WTC11 (cell line): ENCODE measurements at regions not wholly inside any gene's neighbourhood (a gene's known extent, or its start where the extent isn't known, plus 50 kb on each side); places are given as distances from the start of the nearest gene placed in this dataset.

Source experiments
- ATAC-seq: fragments of 200-7000 bp; cut with Tn5 transposase; 2 replicates; pipeline ENCODE4 v1.10.0; 2021; ENCODE audit warnings: mild to moderate bottlenecking, moderate library complexity
- CTCF ChIA-PET: fragments of 300-600 bp; sonication (Branson Sonifier 250); formaldehyde crosslinking; loops from one replicate; lab custom pipeline; 2021; ENCODE audit warnings: antibody characterized with exemption; lab: Charles Lee
- POLR2A ChIA-PET: fragments of 350-600 bp; sonication (Branson Sonifier 250); formaldehyde crosslinking; loops from one replicate; lab custom pipeline; 2021; ENCODE audit warnings: antibody characterized with exemption; lab: Charles Lee
- DNase-seq: peaks from one replicate; pipeline ENCODE4 v3.0.0; 2021; ENCODE audit warnings: low spot score
- H3K27ac Mint-ChIP-seq: 2 replicates; pipeline ENCODE4 v1.8.0; 2021; ENCODE audit warnings: mixed read lengths
- H3K27me3 Mint-ChIP-seq: 2 replicates; pipeline ENCODE4 v1.8.0; 2021; ENCODE audit warnings: low read depth, mild to moderate bottlenecking, moderate library complexity, mixed read lengths
- H3K36me3 Mint-ChIP-seq: 2 replicates; pipeline ENCODE4 v1.8.0; 2021; ENCODE audit warnings: mixed read lengths
- H3K4me1 Mint-ChIP-seq: 2 replicates; pipeline ENCODE4 v1.8.0; 2022; ENCODE audit warnings: mixed read lengths
- H3K4me3 Mint-ChIP-seq: 2 replicates; pipeline ENCODE4 v1.8.0; 2021; ENCODE audit warnings: mild to moderate bottlenecking, moderate library complexity, mixed read lengths
- H3K9me3 Mint-ChIP-seq: 2 replicates; pipeline ENCODE4 v1.8.0; 2021; ENCODE audit warnings: mixed read lengths
- CBFB ChIP-seq: sonication (generic); formaldehyde crosslinking; IDR thresholded peaks from 2 replicates; pipeline ENCODE4 v1.8.1; 2022; ENCODE audit warnings: mild to moderate bottlenecking, low read depth, missing genetic modification reagents
- CREB1 ChIP-seq: sonication (generic); formaldehyde crosslinking; IDR thresholded peaks from 2 replicates; pipeline ENCODE4 v1.8.0; 2023; ENCODE audit warnings: mild to moderate bottlenecking, missing genetic modification reagents
- CREM ChIP-seq: sonication (generic); formaldehyde crosslinking; IDR thresholded peaks from 2 replicates; pipeline ENCODE4 v1.8.1; 2022; ENCODE audit warnings: mild to moderate bottlenecking, missing genetic modification reagents, moderate library complexity
- ELF4 ChIP-seq: sonication (generic); formaldehyde crosslinking; IDR thresholded peaks from 2 replicates; pipeline ENCODE4 v1.8.1; 2022; ENCODE audit warnings: low read depth, mild to moderate bottlenecking, moderate library complexity, missing genetic modification reagents
- EMX1 ChIP-seq: fragments of 250-450 bp; sonication (Bioruptor Pico); IDR thresholded peaks from 2 replicates; pipeline ENCODE4 v1.8.0; 2021; ENCODE audit warnings: mild to moderate bottlenecking
- ESRRA ChIP-seq: sonication (generic); formaldehyde crosslinking; IDR thresholded peaks from 2 replicates; pipeline ENCODE4 v1.8.1; 2022; ENCODE audit warnings: mild to moderate bottlenecking, missing genetic modification reagents, borderline replicate concordance
- FOXK1 ChIP-seq: sonication (generic); formaldehyde crosslinking; IDR thresholded peaks from 2 replicates; pipeline ENCODE4 v1.8.0; 2022; ENCODE audit warnings: mild to moderate bottlenecking, moderate library complexity, missing genetic modification reagents
- FOXP1 ChIP-seq: sonication (generic); formaldehyde crosslinking; IDR thresholded peaks from 2 replicates; pipeline ENCODE4 v1.8.0; 2022; ENCODE audit warnings: missing genetic modification reagents, mild to moderate bottlenecking, moderate library complexity, borderline replicate concordance
- GABPB1 ChIP-seq: sonication (generic); formaldehyde crosslinking; IDR thresholded peaks from 2 replicates; pipeline ENCODE4 v1.8.1; 2023; ENCODE audit warnings: mild to moderate bottlenecking, missing genetic modification reagents
- GTF2I ChIP-seq: fragments of 250-450 bp; sonication (Bioruptor Pico); conservative IDR thresholded peaks from 2 replicates; pipeline ENCODE4 v1.4.0; 2021; ENCODE audit warnings: mild to moderate bottlenecking
- HMGA2 ChIP-seq: fragments of 250-450 bp; sonication (Bioruptor Pico); IDR thresholded peaks from 2 replicates; pipeline ENCODE4 v1.4.0; 2021; ENCODE audit warnings: mild to moderate bottlenecking, moderate library complexity
- IRF2 ChIP-seq: sonication (generic); formaldehyde crosslinking; IDR thresholded peaks from 2 replicates; pipeline ENCODE4 v1.8.0; 2022; ENCODE audit warnings: low read depth, missing genetic modification reagents, borderline replicate concordance
- KAT7 ChIP-seq: sonication (generic); formaldehyde crosslinking; IDR thresholded peaks from 2 replicates; pipeline ENCODE4 v1.8.1; 2023; ENCODE audit warnings: missing genetic modification reagents, mild to moderate bottlenecking, borderline replicate concordance
- NFE2L1 ChIP-seq: sonication (generic); formaldehyde crosslinking; IDR thresholded peaks from 2 replicates; pipeline ENCODE4 v1.8.1; 2023; ENCODE audit warnings: missing genetic modification reagents
- NFYB ChIP-seq: sonication (generic); formaldehyde crosslinking; conservative IDR thresholded peaks from 2 replicates; pipeline ENCODE4 v1.8.0; 2022; ENCODE audit warnings: low read depth, missing genetic modification reagents
- NR2C2 ChIP-seq: sonication (generic); formaldehyde crosslinking; IDR thresholded peaks from 2 replicates; pipeline ENCODE4 v1.8.0; 2022; ENCODE audit warnings: mild to moderate bottlenecking, missing genetic modification reagents
- OVOL2 ChIP-seq: fragments of 250-450 bp; sonication (Bioruptor Pico); IDR thresholded peaks from 2 replicates; pipeline ENCODE4 v1.9.0; 2021; ENCODE audit warnings: mild to moderate bottlenecking, borderline replicate concordance
- RELA ChIP-seq: sonication (generic); formaldehyde crosslinking; IDR thresholded peaks from 2 replicates; pipeline ENCODE4 v1.8.1; 2022; ENCODE audit warnings: missing genetic modification reagents, mild to moderate bottlenecking, borderline replicate concordance
- RORB ChIP-seq: fragments of 250-450 bp; sonication (Bioruptor Pico); IDR thresholded peaks from 2 replicates; pipeline ENCODE4 v1.9.0; 2021; ENCODE audit warnings: mild to moderate bottlenecking
- SMAD3 ChIP-seq: sonication (generic); formaldehyde crosslinking; IDR thresholded peaks from 2 replicates; pipeline ENCODE4 v1.8.0; 2022; ENCODE audit warnings: missing genetic modification reagents, mild to moderate bottlenecking, borderline replicate concordance
- SOX15 ChIP-seq: fragments of 250-450 bp; sonication (Bioruptor Pico); IDR thresholded peaks from 2 replicates; pipeline ENCODE4 v1.9.0; 2021; ENCODE audit warnings: mild to moderate bottlenecking
- SP1 ChIP-seq: sonication (generic); formaldehyde crosslinking; conservative IDR thresholded peaks from 2 replicates; pipeline ENCODE4 v1.8.1; 2022; ENCODE audit warnings: missing genetic modification reagents
- ZNF232 ChIP-seq: sonication (generic); formaldehyde crosslinking; IDR thresholded peaks from 2 replicates; pipeline ENCODE4 v1.8.0; 2022; ENCODE audit warnings: mild to moderate bottlenecking, missing genetic modification reagents
- ZNF396 ChIP-seq: fragments of 250-450 bp; sonication (Bioruptor Pico); IDR thresholded peaks from 2 replicates; pipeline ENCODE4 v1.8.0; 2021; ENCODE audit warnings: mild to moderate bottlenecking, moderate library complexity, borderline replicate concordance
- ZNF423 ChIP-seq: fragments of 250-450 bp; sonication (Bioruptor Pico); IDR thresholded peaks from 2 replicates; pipeline ENCODE4 v2.1.2; 2022; ENCODE audit warnings: mild to moderate bottlenecking, moderate library complexity
- ZNF671 ChIP-seq: fragments of 250-450 bp; sonication (Bioruptor Pico); IDR thresholded peaks from 2 replicates; pipeline ENCODE4 v1.8.0; 2021; ENCODE audit warnings: mild to moderate bottlenecking
- TF ChIP-seq, protein P1 (sequence below): sonication (generic); formaldehyde crosslinking; IDR thresholded peaks from 2 replicates; pipeline ENCODE4 v1.8.1; 2022; ENCODE audit warnings: mild to moderate bottlenecking, moderate library complexity, missing genetic modification reagents
- TF ChIP-seq, protein P2 (sequence below): sonication (generic); formaldehyde crosslinking; IDR thresholded peaks from 2 replicates; pipeline ENCODE4 v1.8.0; 2022; ENCODE audit warnings: mild to moderate bottlenecking, missing genetic modification reagents
- TF ChIP-seq, protein P3 (sequence below): sonication (generic); formaldehyde crosslinking; conservative IDR thresholded peaks from 2 replicates; pipeline ENCODE4 v1.8.1; 2023; ENCODE audit warnings: mild to moderate bottlenecking, low read depth, missing genetic modification reagents, moderate library complexity

DNA sequence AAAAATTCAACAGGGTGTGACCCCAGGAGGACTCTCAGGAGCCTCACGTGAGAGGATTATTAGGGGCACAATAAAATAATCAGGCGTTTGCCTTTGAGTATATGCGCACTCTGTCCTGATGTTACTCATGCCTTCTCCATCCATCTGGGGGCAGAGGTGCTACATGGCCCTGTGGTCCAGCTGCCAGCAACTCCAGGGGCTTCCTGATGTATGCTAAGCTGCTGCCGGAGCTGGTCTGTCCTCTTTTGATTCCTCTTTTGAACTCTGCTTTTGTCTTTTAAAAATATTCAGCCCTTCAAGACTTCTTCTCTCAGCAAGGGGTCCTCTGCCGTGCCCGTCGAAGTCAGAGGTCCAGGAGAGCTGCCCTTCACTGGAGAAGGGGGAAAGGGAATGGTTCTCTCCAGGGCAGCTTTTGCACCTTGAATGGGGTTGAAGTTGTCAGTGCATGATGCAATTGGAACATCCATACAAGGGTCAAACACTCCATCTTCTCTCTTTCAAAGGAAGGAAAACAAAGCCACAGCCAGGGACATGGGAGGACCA is 431.4 kb downstream of the SHISA9 start:
- TF ChIP-seq SP1 (0 out of 2 replicates have a peak, but pooled peaks have one; percentile 24), SMAD3 (CRISPR knock-in tag) (no peak), ZNF396 (CRISPR knock-in tag) (peak; percentile 7; the same call in 1 of the 2 replicates), ZNF423 (CRISPR knock-in tag) (peak; percentile 29; the same call in 1 of the 2 replicates)
- peak overlapping the region; percentile 52; the same call in 1 of the 2 replicates for H3K27ac Mint-ChIP-seq
- H3K27me3 Mint-ChIP-seq, result no peaks in the 10 kb centered on the region; the same call in 1 of the 2 replicates
- H3K9me3 Mint-ChIP-seq, result peaks cover 31% of the 10 kb centered on the region
- ChIA-PET POLR2A (interaction anchor here (1.3 kb wide), 1 partner anchor 17 kb away, joined by 4 read pairs; no protein-coding TSS in a partner anchor), CTCF (interaction anchor here (0.8 to 1.5 kb wide), 10 partner anchors 9 to 587 kb away, joined by 3 to 5 read pairs (median 3); partner anchors contain the start of gene ERCC4)
- ATAC-seq (peak; percentile 91), DNase-seq (peak; percentile 38)
- peaks cover 53% of the 10 kb centered on the region for H3K4me1 Mint-ChIP-seq
- peaks cover 14% of the 10 kb centered on the region for H3K36me3 Mint-ChIP-seq
- H3K4me3 Mint-ChIP-seq, result peak overlapping the region; percentile 14; the same call in 1 of the 2 replicates

DNA sequence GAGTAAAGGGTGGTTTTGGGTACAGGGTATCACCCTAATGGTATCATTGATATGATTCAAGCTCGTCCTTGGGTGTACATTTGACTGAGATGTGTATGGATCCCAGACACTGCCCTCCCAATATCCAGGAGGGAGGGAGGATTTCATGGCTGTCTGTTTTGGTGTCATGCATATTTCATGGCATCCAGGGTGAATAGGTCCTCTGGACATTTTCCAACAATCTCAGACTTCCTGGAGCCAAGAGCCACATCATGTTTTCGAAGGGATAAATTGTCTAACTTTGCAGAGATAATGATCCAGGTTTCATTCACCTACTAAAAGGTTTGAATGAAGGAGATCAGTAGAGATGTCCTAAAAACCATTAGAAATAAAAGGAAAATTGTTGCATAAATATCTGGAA is 431.9 kb downstream of the SHISA9 start:
- peaks cover 31% of the 10 kb centered on the region for H3K9me3 Mint-ChIP-seq
- CTCF ChIA-PET, result interaction anchor here (0.8 to 1.5 kb wide), 10 partner anchors 9 to 586 kb away, joined by 3 to 5 read pairs (median 3); partner anchors contain the start of gene ERCC4
- H3K27me3 Mint-ChIP-seq, result no peaks in the 10 kb centered on the region; the same call in 1 of the 2 replicates
- no peak for DNase-seq
- POLR2A ChIA-PET, result interaction anchor here (1.3 kb wide), 1 partner anchor 17 kb away, joined by 4 read pairs; no protein-coding TSS in a partner anchor
- no peak overlapping the region for H3K27ac Mint-ChIP-seq
- H3K36me3 Mint-ChIP-seq, result peaks cover 14% of the 10 kb centered on the region
- H3K4me3 Mint-ChIP-seq, result no peak overlapping the region
- peaks cover 49% of the 10 kb centered on the region for H3K4me1 Mint-ChIP-seq
- TF ChIP-seq, protein P1, sequence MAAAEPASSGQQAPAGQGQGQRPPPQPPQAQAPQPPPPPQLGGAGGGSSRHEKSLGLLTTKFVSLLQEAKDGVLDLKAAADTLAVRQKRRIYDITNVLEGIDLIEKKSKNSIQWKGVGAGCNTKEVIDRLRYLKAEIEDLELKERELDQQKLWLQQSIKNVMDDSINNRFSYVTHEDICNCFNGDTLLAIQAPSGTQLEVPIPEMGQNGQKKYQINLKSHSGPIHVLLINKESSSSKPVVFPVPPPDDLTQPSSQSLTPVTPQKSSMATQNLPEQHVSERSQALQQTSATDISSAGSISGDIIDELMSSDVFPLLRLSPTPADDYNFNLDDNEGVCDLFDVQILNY (CRISPR knock-in tag), result no peak
- TF ChIP-seq GABPB1 (CRISPR knock-in tag) (no peak), EMX1 (CRISPR knock-in tag) (no peak), HMGA2 (CRISPR knock-in tag) (no peak), ZNF671 (no peak), ELF4 (CRISPR knock-in tag) (no peak), SOX15 (CRISPR knock-in tag) (no peak), NR2C2 (no peak), KAT7 (no peak), CREM (CRISPR knock-in tag) (no peak), ESRRA (no peak), FOXP1 (CRISPR knock-in tag) (no peak), IRF2 (CRISPR knock-in tag) (no peak), RORB (CRISPR knock-in tag) (no peak), RELA (CRISPR knock-in tag) (no peak), FOXK1 (CRISPR knock-in tag) (no peak), ZNF232 (CRISPR knock-in tag) (no peak), ZNF423 (CRISPR knock-in tag) (no peak), NFE2L1 (no peak), NFYB (CRISPR knock-in tag) (no peak)
- ATAC-seq, result no peak

DNA sequence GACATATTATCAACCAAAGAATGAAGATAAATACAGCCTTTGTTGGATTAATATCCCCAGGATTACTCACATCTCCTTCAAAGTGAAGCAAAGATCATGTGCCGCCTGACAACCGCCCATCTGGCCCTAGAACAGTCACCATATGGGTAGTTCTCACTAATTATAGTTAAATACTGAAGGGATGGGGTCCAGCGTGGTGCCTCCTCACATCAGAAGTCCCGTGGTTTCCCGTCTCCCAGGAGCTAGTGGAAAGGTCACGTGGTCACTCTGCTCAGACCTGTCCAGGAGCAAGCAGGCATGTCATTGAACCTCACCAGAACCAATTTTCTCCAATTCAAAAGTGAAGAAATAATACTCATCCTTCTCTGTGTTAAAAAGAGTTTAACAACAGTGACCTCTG is 434.5 kb downstream of the SHISA9 start:
- Mint-ChIP-seq H3K27ac (no peak overlapping the region), H3K36me3 (peaks cover 9% of the 10 kb centered on the region), H3K27me3 (no peaks in the 10 kb centered on the region; the same call in 1 of the 2 replicates), H3K4me3 (no peak overlapping the region), H3K4me1 (peaks cover 38% of the 10 kb centered on the region), H3K9me3 (peaks cover 25% of the 10 kb centered on the region)
- ChIA-PET POLR2A (no interaction called here), CTCF (no interaction called here)
- no peak for ATAC-seq
- no peak for DNase-seq
- no peak for TF ChIP-seq CREB1 (CRISPR knock-in tag)
- TF ChIP-seq, protein P1 (CRISPR knock-in tag), result no peak
- no peak for TF ChIP-seq OVOL2 (CRISPR knock-in tag)
- no peak for TF ChIP-seq SOX15 (CRISPR knock-in tag)
- TF ChIP-seq, protein P2, sequence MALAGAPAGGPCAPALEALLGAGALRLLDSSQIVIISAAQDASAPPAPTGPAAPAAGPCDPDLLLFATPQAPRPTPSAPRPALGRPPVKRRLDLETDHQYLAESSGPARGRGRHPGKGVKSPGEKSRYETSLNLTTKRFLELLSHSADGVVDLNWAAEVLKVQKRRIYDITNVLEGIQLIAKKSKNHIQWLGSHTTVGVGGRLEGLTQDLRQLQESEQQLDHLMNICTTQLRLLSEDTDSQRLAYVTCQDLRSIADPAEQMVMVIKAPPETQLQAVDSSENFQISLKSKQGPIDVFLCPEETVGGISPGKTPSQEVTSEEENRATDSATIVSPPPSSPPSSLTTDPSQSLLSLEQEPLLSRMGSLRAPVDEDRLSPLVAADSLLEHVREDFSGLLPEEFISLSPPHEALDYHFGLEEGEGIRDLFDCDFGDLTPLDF (CRISPR knock-in tag), result no peak
- TF ChIP-seq GTF2I (CRISPR knock-in tag), result no peak
- no peak for TF ChIP-seq HMGA2 (CRISPR knock-in tag)
- no peak for TF ChIP-seq CBFB (CRISPR knock-in tag)
- TF ChIP-seq, protein P3, sequence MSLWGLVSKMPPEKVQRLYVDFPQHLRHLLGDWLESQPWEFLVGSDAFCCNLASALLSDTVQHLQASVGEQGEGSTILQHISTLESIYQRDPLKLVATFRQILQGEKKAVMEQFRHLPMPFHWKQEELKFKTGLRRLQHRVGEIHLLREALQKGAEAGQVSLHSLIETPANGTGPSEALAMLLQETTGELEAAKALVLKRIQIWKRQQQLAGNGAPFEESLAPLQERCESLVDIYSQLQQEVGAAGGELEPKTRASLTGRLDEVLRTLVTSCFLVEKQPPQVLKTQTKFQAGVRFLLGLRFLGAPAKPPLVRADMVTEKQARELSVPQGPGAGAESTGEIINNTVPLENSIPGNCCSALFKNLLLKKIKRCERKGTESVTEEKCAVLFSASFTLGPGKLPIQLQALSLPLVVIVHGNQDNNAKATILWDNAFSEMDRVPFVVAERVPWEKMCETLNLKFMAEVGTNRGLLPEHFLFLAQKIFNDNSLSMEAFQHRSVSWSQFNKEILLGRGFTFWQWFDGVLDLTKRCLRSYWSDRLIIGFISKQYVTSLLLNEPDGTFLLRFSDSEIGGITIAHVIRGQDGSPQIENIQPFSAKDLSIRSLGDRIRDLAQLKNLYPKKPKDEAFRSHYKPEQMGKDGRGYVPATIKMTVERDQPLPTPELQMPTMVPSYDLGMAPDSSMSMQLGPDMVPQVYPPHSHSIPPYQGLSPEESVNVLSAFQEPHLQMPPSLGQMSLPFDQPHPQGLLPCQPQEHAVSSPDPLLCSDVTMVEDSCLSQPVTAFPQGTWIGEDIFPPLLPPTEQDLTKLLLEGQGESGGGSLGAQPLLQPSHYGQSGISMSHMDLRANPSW (CRISPR knock-in tag), result no peak
